ENCODE measurements at regions not wholly inside any gene's neighbourhood (a gene's known extent, or its start where the extent isn't known, plus 50 kb on each side); places are given as distances from the start of the nearest gene placed in this dataset.

DNA sequence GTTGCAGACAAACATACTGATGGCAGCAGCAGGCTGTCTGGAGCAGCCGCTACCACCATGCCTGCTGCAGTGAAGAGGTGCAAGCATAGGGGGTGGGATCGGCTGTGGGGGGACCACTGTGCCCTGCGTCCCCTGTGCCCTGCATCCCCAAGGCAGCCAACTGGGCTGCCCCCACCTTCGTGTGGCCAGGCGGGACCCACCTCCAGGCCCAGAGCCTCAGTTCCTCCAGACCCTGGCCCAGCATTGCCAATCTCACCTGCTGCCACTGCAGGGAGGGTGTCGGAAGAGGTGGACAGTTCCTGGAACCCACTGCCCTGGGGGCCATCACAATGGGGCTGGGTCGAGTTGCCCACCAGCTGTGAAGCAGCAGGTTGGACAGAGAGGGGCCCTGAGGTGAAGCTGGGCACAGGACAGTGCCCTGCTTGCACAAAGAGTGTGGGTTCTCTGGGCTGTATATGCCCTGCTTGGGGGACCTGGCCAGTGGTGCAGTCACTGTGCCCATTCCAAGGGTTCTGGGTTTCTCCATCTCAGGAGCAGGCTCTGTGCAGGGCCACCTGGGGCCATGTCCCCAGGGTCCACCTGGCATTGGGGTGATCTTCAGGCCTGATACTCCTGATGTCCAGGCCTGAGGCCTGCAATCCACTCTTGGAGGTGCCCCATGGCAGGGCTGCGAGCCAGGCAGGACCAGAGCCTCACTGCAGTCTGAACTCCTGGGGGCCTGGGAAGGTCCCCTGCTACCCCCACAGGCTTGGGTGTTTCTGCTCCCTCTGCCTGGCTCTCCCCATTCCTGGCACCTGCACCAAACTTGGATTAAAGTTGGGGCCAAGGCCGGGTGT lies 261.4 kb upstream of the NRIP1 start:
- H3K4me3 ChIP-seq (ENCODE audit: low read length), result no peak overlapping the region
- DNase-seq (ENCODE audit: low read depth), result no peak
- TF ChIP-seq, protein P1, sequence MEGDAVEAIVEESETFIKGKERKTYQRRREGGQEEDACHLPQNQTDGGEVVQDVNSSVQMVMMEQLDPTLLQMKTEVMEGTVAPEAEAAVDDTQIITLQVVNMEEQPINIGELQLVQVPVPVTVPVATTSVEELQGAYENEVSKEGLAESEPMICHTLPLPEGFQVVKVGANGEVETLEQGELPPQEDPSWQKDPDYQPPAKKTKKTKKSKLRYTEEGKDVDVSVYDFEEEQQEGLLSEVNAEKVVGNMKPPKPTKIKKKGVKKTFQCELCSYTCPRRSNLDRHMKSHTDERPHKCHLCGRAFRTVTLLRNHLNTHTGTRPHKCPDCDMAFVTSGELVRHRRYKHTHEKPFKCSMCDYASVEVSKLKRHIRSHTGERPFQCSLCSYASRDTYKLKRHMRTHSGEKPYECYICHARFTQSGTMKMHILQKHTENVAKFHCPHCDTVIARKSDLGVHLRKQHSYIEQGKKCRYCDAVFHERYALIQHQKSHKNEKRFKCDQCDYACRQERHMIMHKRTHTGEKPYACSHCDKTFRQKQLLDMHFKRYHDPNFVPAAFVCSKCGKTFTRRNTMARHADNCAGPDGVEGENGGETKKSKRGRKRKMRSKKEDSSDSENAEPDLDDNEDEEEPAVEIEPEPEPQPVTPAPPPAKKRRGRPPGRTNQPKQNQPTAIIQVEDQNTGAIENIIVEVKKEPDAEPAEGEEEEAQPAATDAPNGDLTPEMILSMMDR (conservative IDR thresholded peaks at IDR 0.05; ENCODE audit: low read length), result no peak

DNA sequence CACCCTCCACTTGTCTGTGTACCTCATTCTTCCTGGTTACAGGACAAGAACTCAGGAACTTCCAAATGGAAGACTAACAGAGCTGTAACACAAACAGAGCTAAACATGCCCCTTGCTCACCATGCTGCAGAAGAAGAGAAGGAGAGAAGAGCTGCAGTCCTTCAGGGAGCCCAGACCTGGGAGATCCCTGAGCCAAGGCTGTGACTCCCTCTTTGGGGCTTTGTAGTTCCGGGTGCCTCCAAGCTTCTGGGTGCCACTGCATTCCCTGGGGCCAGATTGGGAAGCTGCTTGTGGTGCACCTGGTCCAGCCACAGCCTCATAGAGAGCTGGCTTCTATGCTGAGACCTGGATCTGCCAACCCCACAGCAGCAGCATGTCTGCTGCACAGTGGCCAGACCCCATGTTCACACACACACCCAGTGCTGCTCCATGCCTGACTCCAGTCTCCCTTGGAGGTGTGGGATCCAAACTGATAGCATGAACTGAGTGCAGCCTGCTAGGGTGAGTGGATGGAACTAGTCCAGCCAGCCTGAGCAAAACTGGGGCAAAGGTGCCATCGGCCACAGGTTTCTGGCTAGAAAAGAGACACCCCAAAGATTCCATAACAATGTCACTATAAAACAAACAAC lies 263.0 kb upstream of the NRIP1 start:
- H3K4me3 ChIP-seq (ENCODE audit: low read length), result no peak overlapping the region
- no peak for DNase-seq (ENCODE audit: low read depth)
- TF ChIP-seq, protein P1 (conservative IDR thresholded peaks at IDR 0.05; ENCODE audit: low read length), result no peak

DNA sequence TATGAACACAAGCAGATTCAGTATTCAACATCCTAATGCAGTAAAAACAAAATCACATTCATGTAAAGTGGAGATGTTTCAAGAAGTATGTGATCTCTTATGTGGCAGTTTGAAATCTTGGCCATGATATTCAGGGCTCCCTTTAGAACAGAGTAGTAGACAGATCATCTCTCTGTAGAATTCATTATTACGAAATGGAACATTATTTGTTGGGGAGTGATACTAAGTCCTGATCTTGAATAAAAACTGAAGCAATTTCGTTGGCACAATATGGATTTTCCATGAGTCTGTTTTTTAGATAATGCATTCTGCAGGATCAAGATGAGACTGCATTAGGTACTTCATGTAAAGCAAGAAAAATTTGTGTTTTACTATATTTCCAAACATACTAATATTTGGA lies 264.4 kb upstream of the NRIP1 start:
- no peak overlapping the region for H3K4me3 ChIP-seq (ENCODE audit: low read length)
- TF ChIP-seq, protein P1 (conservative IDR thresholded peaks at IDR 0.05; ENCODE audit: low read length), result no peak
- DNase-seq (ENCODE audit: low read depth), result no peak

DNA sequence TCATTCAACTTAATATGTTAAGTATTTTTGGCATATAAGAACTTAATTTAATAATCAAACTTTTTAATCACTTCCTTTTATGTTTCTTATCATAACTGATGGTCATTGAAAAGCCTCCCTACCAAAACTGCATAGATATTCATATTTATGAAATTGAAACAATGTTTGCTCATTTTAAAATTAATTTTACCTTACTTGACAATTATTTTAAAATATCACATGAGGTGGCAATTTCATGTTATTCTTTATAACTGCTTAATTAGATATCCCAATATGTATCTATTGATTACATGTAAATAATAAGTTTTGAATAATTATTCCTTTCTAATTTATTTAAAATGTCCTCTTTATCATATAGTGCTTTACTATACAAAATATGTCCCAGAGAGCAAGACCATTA lies 266.1 kb upstream of the NRIP1 start:
- DNase-seq (ENCODE audit: low read depth), result no peak
- TF ChIP-seq, protein P1 (conservative IDR thresholded peaks at IDR 0.05; ENCODE audit: low read length), result no peak
- H3K4me3 ChIP-seq (ENCODE audit: low read length), result no peak overlapping the region

DNA sequence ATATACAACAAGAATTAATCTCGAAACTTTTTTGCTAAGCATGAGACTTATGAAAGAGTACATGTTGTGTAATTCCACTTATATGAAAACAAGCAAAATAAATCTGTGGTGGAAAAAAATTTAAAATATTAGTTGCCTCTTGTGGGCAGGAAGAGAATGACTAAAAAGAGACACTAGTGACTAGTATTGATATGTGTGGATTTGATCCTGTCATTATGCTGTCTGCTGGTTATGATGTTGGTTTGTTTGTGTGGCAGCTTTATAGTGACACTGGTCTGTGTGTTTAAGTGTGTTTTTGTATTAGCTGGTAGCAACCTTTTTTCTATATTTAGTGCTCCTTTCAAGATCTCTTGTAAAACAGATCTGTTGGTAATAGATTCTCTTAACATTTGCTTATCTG lies 267.8 kb upstream of the NRIP1 start:
- no peak overlapping the region for H3K4me3 ChIP-seq (ENCODE audit: low read length)
- no peak for DNase-seq (ENCODE audit: low read depth)
- TF ChIP-seq, protein P1 (conservative IDR thresholded peaks at IDR 0.05; ENCODE audit: low read length), result no peak

DNA sequence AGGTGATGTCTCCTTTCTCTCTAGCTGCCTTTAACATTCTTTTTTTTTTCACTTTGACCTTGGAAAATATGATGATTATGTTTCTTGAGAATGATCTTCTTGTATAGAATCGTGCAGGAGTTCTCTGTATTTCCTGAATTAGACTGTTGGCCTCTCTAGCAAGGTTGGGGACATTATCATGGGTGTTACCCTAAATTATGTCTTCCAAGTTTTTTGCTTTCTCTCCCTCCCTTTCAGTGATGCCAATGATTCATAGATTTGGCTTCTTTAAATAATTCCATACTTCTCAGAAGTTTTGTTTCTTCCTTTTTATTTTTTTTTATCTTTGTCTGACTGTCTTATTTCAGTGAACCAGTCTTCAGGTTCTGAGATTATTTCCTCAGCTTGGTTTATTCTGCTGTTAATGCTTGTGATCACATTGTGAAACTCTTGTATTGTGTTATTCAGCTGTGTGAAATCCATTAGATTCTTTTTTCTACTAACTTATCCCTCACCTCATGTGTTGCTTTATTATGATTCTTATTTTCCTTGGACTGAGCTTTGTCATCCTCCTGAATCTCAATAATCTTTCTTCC lies 268.4 kb upstream of the NRIP1 start:
- H3K4me3 ChIP-seq (ENCODE audit: low read length), result no peak overlapping the region
- TF ChIP-seq, protein P1 (conservative IDR thresholded peaks at IDR 0.05; ENCODE audit: low read length), result no peak
- DNase-seq (ENCODE audit: low read depth), result no peak
